HCT116 (cell line): ENCODE measurements at regions not wholly inside any gene's neighbourhood (a gene's known extent, or its start where the extent isn't known, plus 50 kb on each side); places are given as distances from the start of the nearest gene placed in this dataset.

Experiments used
- ATAC-seq: fragments of 200-7000 bp; cut with Tn5 transposase; 2 replicates; pipeline ENCODE4 v1.9.1; 2020; ENCODE audit warnings: mild to moderate bottlenecking, moderate library complexity
- BruUV-seq: library from RNA; stranded (reverse); fragments of 400-500 nt; replicated peaks from 2 replicates; lab custom pipeline; 2021; lab: Mats Ljungman, UMichigan
- CTCF ChIA-PET: fragments of 300-600 bp; sonication (Branson Sonifier 250); formaldehyde crosslinking; loops from one replicate; lab custom pipeline; 2021; ENCODE audit warnings: antibody characterized with exemption; lab: Charles Lee
- POLR2A ChIA-PET: fragments of 300-600, 350-600 bp; sonication (Branson Sonifier 250); formaldehyde crosslinking; loops from one replicate; lab custom pipeline; 2021; ENCODE audit warnings: antibody characterized with exemption; lab: Charles Lee
- RAD21 ChIA-PET, 2 experiments: fragments of 300-600 bp; sonication (Branson Sonifier 250); formaldehyde crosslinking; loops; one replicate each; lab custom pipeline; 2023; ENCODE audit warnings: low total read pairs in 2 of 2; ENCODE audit not compliant: uncharacterized antibody in 2 of 2, unreplicated experiment in 2 of 2, low non-redundant PET in 1 of 2; lab: Charles Lee
- DNase-seq: peaks from one replicate; pipeline ENCODE4 v3.0.0-alpha.2; 2010; ENCODE audit warnings: low read depth, low spot score
- H2AFZ ChIP-seq: fragments of 200-600 bp; shearing (Covaris generic), sonication (generic); 2 replicates; pipeline ENCODE4 v1.6.1; 2017; ENCODE audit warnings: low read depth, mixed run types, mixed read lengths, antibody characterized with exemption, low read length; ENCODE audit not compliant: poor library complexity, severe bottlenecking
- H3K27ac ChIP-seq: 2 replicates; pipeline ENCODE4 v1.5.1; 2012; ENCODE audit warnings: low read depth, low read length
- H3K27me3 ChIP-seq: fragments of 200-600 bp; sonication (generic); 2 replicates; pipeline ENCODE4 v1.6.1; 2016; ENCODE audit warnings: mixed run types, low read length, mixed read lengths; ENCODE audit not compliant: insufficient read depth
- H3K36me3 ChIP-seq, 2 experiments: fragments of 200-500 bp in 1 of 2; fragments of 200-600 bp in 1 of 2; sonication (Bioruptor generic) in 1 of 2; sonication (generic) in 1 of 2; 2 replicates each; pipeline versions ENCODE4 v1.5.1 to v1.6.1; 2014 to 2016; ENCODE audit warnings: low read length in 2 of 2, inconsistent platforms in 1 of 2, mixed read lengths in 1 of 2, mixed run types in 1 of 2; ENCODE audit not compliant: insufficient read depth in 2 of 2, control insufficient read depth in 1 of 2
- H3K4me1 ChIP-seq, 2 experiments: fragments of 200-600 bp in 1 of 2; sonication (generic) in 1 of 2; 2 replicates each; pipeline versions ENCODE4 v1.5.1 to v1.6.1; 2012 to 2017; ENCODE audit warnings: low read length in 2 of 2, inconsistent platforms in 1 of 2, mild to moderate bottlenecking in 1 of 2, mixed read lengths in 1 of 2, mixed run types in 1 of 2, moderate library complexity in 1 of 2; ENCODE audit not compliant: insufficient read depth in 2 of 2, control insufficient read depth in 1 of 2
- H3K4me2 ChIP-seq: fragments of 200-600 bp; sonication (generic); 2 replicates; pipeline ENCODE4 v1.6.1; 2017; ENCODE audit warnings: mixed run types, low read length, mixed read lengths
- H3K4me3 ChIP-seq, 2 experiments: fragments of 200-600 bp in 1 of 2; sonication (generic) in 1 of 2; replicated peaks in 1 of 2; 2 replicates each; pipeline ENCODE4 v1.5.1; 2011 to 2016; ENCODE audit warnings: low read length in 2 of 2, control low read depth in 1 of 2, low read depth in 1 of 2, mild to moderate bottlenecking in 1 of 2, mixed read lengths in 1 of 2, mixed run types in 1 of 2
- H3K79me2 ChIP-seq: fragments of 200-600 bp; sonication (generic); 2 replicates; pipeline ENCODE4 v1.6.1; 2017; ENCODE audit warnings: mild to moderate bottlenecking, mixed run types, low read length, moderate library complexity, mixed read lengths; ENCODE audit not compliant: insufficient read depth
- H3K9ac ChIP-seq: fragments of 200-600 bp; sonication (generic); 2 replicates; pipeline ENCODE4 v1.6.1; 2016; ENCODE audit warnings: low read length, mixed read lengths
- H3K9me2 ChIP-seq: fragments of 200-600 bp; sonication (generic), shearing (Covaris generic); 2 replicates; pipeline ENCODE4 v1.6.1; 2017; ENCODE audit warnings: mixed run types, mild to moderate bottlenecking, moderate library complexity; ENCODE audit not compliant: insufficient read depth
- H3K9me3 ChIP-seq, 2 experiments: fragments of 200-500 bp in 1 of 2; fragments of 200-600 bp in 1 of 2; sonication (Bioruptor generic) in 1 of 2; sonication (generic) in 1 of 2; 2 replicates each; pipeline ENCODE4 v1.6.1; 2014 to 2017; ENCODE audit warnings: low read length in 2 of 2, mixed read lengths in 2 of 2, inconsistent platforms in 1 of 2, low read depth in 1 of 2, mild to moderate bottlenecking in 1 of 2, mixed run types in 1 of 2, moderate library complexity in 1 of 2; ENCODE audit not compliant: control insufficient read depth in 1 of 2, insufficient read depth in 1 of 2
- H4K20me1 ChIP-seq: fragments of 200-600 bp; sonication (generic), shearing (Covaris generic); 2 replicates; pipeline ENCODE4 v1.6.1; 2017; ENCODE audit warnings: mixed run types, mild to moderate bottlenecking, moderate library complexity; ENCODE audit not compliant: insufficient read depth
- ATF3 ChIP-seq: IDR thresholded peaks from 2 replicates; pipeline ENCODE4 v1.6.1; 2012
- CBX3 ChIP-seq: IDR thresholded peaks from 2 replicates; pipeline ENCODE4 v1.6.1; 2012; ENCODE audit warnings: low read depth
- EGR1 ChIP-seq: IDR thresholded peaks from 2 replicates; pipeline ENCODE4 v1.6.1; 2012; ENCODE audit warnings: low read depth
- EZH2 ChIP-seq: fragments of 200-600 bp; sonication (generic); IDR thresholded peaks from 2 replicates; pipeline ENCODE4 v1.6.1; 2017; ENCODE audit warnings: antibody characterized with exemption, mixed run types
- EZH2phosphoT487 ChIP-seq: fragments of 200-600 bp; IDR thresholded peaks from 2 replicates; pipeline ENCODE4 v1.6.1; 2018; ENCODE audit warnings: antibody characterized with exemption, borderline replicate concordance
- JUND ChIP-seq: IDR thresholded peaks from 2 replicates; pipeline ENCODE4 v1.6.1; 2012
- POLR2A ChIP-seq: IDR thresholded peaks from 2 replicates; pipeline ENCODE4 v1.7.0; 2011; ENCODE audit warnings: borderline replicate concordance; ENCODE audit not compliant: insufficient read depth, insufficient read length; ENCODE audit errors: extremely low read depth
- RAD21 ChIP-seq: IDR thresholded peaks from 2 replicates; pipeline ENCODE4 v1.6.1; 2012; ENCODE audit warnings: low read depth, mild to moderate bottlenecking
- SP1 ChIP-seq: IDR thresholded peaks from 2 replicates; pipeline ENCODE4 v1.6.1; 2012; ENCODE audit warnings: low read depth
- SRF ChIP-seq: IDR thresholded peaks from 2 replicates; pipeline ENCODE4 v1.6.1; 2012; ENCODE audit warnings: low read depth
- TCF7L2 ChIP-seq: IDR thresholded peaks from 2 replicates; pipeline ENCODE4 v1.7.0; 2011; ENCODE audit warnings: borderline replicate concordance, inconsistent platforms; ENCODE audit not compliant: insufficient read depth, insufficient read length; ENCODE audit errors: extremely low read depth
- YY1 ChIP-seq: IDR thresholded peaks from 2 replicates; pipeline ENCODE4 v1.6.1; 2011; ENCODE audit warnings: low read length, low read depth, moderate library complexity, mild to moderate bottlenecking; ENCODE audit not compliant: insufficient replicate concordance; ENCODE audit errors: extremely low read depth
- ZFX ChIP-seq: fragments of 450-650 bp; IDR thresholded peaks from 2 replicates; pipeline ENCODE4 v1.6.1; 2017
- intact Hi-C: fragments of 100-400 bp; cut with micrococcal nuclease; formaldehyde crosslinking; loops from 2 replicates; pipeline ENCODE4 v1.10.0; 2022
- TF ChIP-seq, protein P1 (sequence below): IDR thresholded peaks from 2 replicates; pipeline ENCODE4 v1.6.1; 2012
- TF ChIP-seq, protein P2 (sequence below), 3 experiments: fragments of 200-600 bp in 1 of 3; sonication (generic) in 1 of 3; IDR thresholded peaks in 2 of 3; conservative IDR thresholded peaks in 1 of 3; 2 replicates each; pipeline ENCODE4 v1.5.1; 2012 to 2017; ENCODE audit warnings: low read depth in 2 of 3, low read length in 2 of 3, antibody characterized with exemption in 1 of 3, borderline replicate concordance in 1 of 3, control low read depth in 1 of 3, mild to moderate bottlenecking in 1 of 3, mixed read lengths in 1 of 3, mixed run types in 1 of 3, moderate library complexity in 1 of 3; ENCODE audit not compliant: insufficient read depth in 1 of 3

DNA sequence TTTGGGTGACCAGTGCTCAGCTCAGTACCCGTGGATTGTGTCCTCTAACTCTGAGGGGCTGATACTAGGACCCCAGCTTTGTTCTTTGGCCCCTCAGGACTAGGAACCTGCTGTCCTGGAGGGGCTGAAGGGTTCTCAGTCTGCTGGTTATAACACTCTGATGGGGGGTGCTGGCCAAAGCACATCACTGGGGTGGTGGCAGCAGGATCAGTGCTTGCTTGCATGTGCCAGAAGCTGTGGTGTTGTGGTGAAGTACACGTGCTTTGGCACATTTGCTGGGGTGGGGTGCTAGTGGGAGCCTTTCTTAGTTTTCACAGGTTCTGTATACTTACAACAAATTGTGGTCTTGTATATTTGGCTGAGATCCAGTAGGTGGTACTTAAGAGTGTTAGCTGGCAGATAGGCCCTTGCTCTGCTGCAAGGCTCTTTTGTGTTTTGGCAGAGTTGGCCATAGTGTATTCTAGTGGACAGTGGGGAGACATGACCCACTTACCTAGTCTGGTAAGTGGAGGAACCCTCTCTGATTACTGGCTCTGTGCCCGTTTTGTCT, 344.3 kb downstream of the EDEM1 start:
- no peak for TF ChIP-seq TCF7L2
- TF ChIP-seq SP1, result no peak
- TF ChIP-seq ZFX, result no peak
- TF ChIP-seq EGR1, result no peak
- no peak for TF ChIP-seq CBX3
- TF ChIP-seq RAD21, result no peak
- no peak for TF ChIP-seq JUND
- no peaks in the 10 kb centered on the region for H3K79me2 ChIP-seq
- no peak overlapping the region for H3K27ac ChIP-seq
- H3K27me3 ChIP-seq, result no peaks in the 10 kb centered on the region
- intact Hi-C loops, result no loop called here
- no peak overlapping the region for H3K9ac ChIP-seq
- H2AFZ ChIP-seq, result no peak overlapping the region
- no peak for DNase-seq
- H3K4me3 ChIP-seq, result no peak overlapping the region
- H3K4me1 ChIP-seq, result no peaks in the 10 kb centered on the region
- ChIA-PET CTCF (no interaction called here), POLR2A (no interaction called here), RAD21 (interaction anchor here in 1 of 2 experiments (0.6 kb wide), 1 partner anchor 688 kb away, joined by 3 read pairs; no protein-coding TSS in a partner anchor)
- no peak for ATAC-seq
- no peak overlapping the region for H3K4me2 ChIP-seq
- no peaks in the 10 kb centered on the region for H3K36me3 ChIP-seq
- no peaks in the 10 kb centered on the region for H4K20me1 ChIP-seq
- no TSS peak for BruUV-seq
- no peaks in the 10 kb centered on the region for H3K9me2 ChIP-seq
- no peaks in the 10 kb centered on the region for H3K9me3 ChIP-seq

DNA sequence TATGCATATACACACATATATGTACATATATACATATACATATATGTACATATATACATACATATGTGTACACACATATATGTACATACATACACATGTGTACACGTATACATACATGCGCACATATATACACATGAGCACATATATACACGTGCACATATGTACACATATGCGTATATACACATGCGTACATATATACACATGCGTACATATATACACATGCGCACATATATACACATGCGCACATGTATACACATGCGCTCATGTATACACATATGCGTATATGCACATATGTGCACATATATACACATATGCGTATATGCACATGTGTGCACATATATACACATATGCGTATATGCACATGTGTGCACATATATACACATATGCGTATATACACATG, 353.0 kb downstream of the EDEM1 start:
- CTCF ChIA-PET, result no interaction called here
- no peak for TF ChIP-seq ATF3
- no peak for TF ChIP-seq EZH2phosphoT487
- TF ChIP-seq SRF, result no peak
- no peak for TF ChIP-seq YY1
- TF ChIP-seq EGR1, result no peak
- no peak for TF ChIP-seq POLR2A
- TF ChIP-seq TCF7L2, result no peak
- TF ChIP-seq JUND, result no peak
- TF ChIP-seq, protein P1, sequence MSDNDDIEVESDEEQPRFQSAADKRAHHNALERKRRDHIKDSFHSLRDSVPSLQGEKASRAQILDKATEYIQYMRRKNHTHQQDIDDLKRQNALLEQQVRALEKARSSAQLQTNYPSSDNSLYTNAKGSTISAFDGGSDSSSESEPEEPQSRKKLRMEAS, result no peak
- no peak for TF ChIP-seq EZH2
- no peak for TF ChIP-seq RAD21
- TF ChIP-seq, protein P2, sequence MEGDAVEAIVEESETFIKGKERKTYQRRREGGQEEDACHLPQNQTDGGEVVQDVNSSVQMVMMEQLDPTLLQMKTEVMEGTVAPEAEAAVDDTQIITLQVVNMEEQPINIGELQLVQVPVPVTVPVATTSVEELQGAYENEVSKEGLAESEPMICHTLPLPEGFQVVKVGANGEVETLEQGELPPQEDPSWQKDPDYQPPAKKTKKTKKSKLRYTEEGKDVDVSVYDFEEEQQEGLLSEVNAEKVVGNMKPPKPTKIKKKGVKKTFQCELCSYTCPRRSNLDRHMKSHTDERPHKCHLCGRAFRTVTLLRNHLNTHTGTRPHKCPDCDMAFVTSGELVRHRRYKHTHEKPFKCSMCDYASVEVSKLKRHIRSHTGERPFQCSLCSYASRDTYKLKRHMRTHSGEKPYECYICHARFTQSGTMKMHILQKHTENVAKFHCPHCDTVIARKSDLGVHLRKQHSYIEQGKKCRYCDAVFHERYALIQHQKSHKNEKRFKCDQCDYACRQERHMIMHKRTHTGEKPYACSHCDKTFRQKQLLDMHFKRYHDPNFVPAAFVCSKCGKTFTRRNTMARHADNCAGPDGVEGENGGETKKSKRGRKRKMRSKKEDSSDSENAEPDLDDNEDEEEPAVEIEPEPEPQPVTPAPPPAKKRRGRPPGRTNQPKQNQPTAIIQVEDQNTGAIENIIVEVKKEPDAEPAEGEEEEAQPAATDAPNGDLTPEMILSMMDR (IDR thresholded peaks at IDR 0.05 in 2 of 3, conservative IDR thresholded peaks at IDR 0.05 in 1 of 3; ENCODE audit: borderline replicate concordance in 1 of 3, insufficient read depth in 1 of 3, low read depth in 2 of 3, low read length in 2 of 3), result no peak
- no peak for TF ChIP-seq ZFX
- Histone ChIP-seq H3K9ac (no peak overlapping the region), H2AFZ (no peak overlapping the region), H3K4me1 (no peaks in the 10 kb centered on the region), H3K9me3 (no peaks in the 10 kb centered on the region; a peak in 1 of 4 replicates), H3K27me3 (no peaks in the 10 kb centered on the region), H3K4me3 (no peak overlapping the region), H4K20me1 (no peaks in the 10 kb centered on the region), H3K79me2 (no peaks in the 10 kb centered on the region), H3K9me2 (no peaks in the 10 kb centered on the region), H3K27ac (no peak overlapping the region), H3K36me3 (no peaks in the 10 kb centered on the region), H3K4me2 (no peak overlapping the region)
- POLR2A ChIA-PET, result no interaction called here
- BruUV-seq, result no TSS peak
- intact Hi-C loops, result no loop called here
- RAD21 ChIA-PET, result no interaction called here
- ATAC-seq (no peak), DNase-seq (no peak)
